ENCODE measurements at regions not wholly inside any gene's neighbourhood (a gene's known extent, or its start where the extent isn't known, plus 50 kb on each side); places are given as distances from the start of the nearest gene placed in this dataset.

GRCh38 chr9:87781331-87781730 lies 55.4 kb downstream of the CTSL start:
- no peak for DNase-seq
- TF ChIP-seq GATA1 (IDR thresholded peaks at IDR 0.05; ENCODE audit: low read depth, low read length) (no peak), POLR2A (IDR thresholded peaks at IDR 0.05; ENCODE audit: low read length) (no peak)

- TF ChIP-seq GATA1 (IDR thresholded peaks at IDR 0.05; ENCODE audit: low read depth, low read length) (no peak), POLR2A (IDR thresholded peaks at IDR 0.05; ENCODE audit: low read length) (no peak)
- no peak for DNase-seq
These were observed 57.3 kb downstream of the CTSL start for GRCh38 chr9:87783180-87783579.

- peak; percentile 15 to 51 for DNase-seq
These were observed 59.5 kb downstream of the CTSL start for GRCh38 chr9:87785315-87785970.

- TF ChIP-seq POLR2A (IDR thresholded peaks at IDR 0.05; ENCODE audit: low read length) (no peak), GATA1 (IDR thresholded peaks at IDR 0.05; ENCODE audit: low read depth, low read length) (no peak)
- DNase-seq, result no peak
These were observed 60.5 kb downstream of the CTSL start for GRCh38 chr9:87786423-87786822.

GRCh38 chr9:87786876-87787275 lies 61.0 kb downstream of the CTSL start:
- TF ChIP-seq GATA1 (IDR thresholded peaks at IDR 0.05; ENCODE audit: low read depth, low read length) (no peak), POLR2A (IDR thresholded peaks at IDR 0.05; ENCODE audit: low read length) (no peak)
- DNase-seq, result no peak

GRCh38 chr9:87787735-87788134 lies 61.8 kb downstream of the CTSL start:
- DNase-seq, result no peak
- TF ChIP-seq POLR2A (IDR thresholded peaks at IDR 0.05; ENCODE audit: low read length), result no peak
- TF ChIP-seq GATA1 (IDR thresholded peaks at IDR 0.05; ENCODE audit: low read depth, low read length), result no peak

- TF ChIP-seq POLR2A (IDR thresholded peaks at IDR 0.05; ENCODE audit: low read length) (peak; percentile 27), GATA1 (IDR thresholded peaks at IDR 0.05; ENCODE audit: low read depth, low read length) (no peak)
- peak; percentile 93 to 94 for DNase-seq
These were observed 66.9 kb downstream of the CTSL start for GRCh38 chr9:87792831-87793288.

GRCh38 chr9:87793292-87793691 lies 67.4 kb downstream of the CTSL start:
- DNase-seq, result peak; percentile 75 to 87
- peak; percentile 7 for TF ChIP-seq POLR2A (IDR thresholded peaks at IDR 0.05; ENCODE audit: low read length)
- TF ChIP-seq GATA1 (IDR thresholded peaks at IDR 0.05; ENCODE audit: low read depth, low read length), result no peak

- DNase-seq, result peak; percentile 63 to 69
- TF ChIP-seq POLR2A (IDR thresholded peaks at IDR 0.05; ENCODE audit: low read length), result no peak
- TF ChIP-seq GATA1 (IDR thresholded peaks at IDR 0.05; ENCODE audit: low read depth, low read length), result no peak
These were observed 69.3 kb downstream of the CTSL start for GRCh38 chr9:87795178-87795577.

GRCh38 chr9:87796196-87796595 lies 70.3 kb downstream of the CTSL start:
- TF ChIP-seq POLR2A (IDR thresholded peaks at IDR 0.05; ENCODE audit: low read length), result no peak
- no peak for TF ChIP-seq GATA1 (IDR thresholded peaks at IDR 0.05; ENCODE audit: low read depth, low read length)

GRCh38 chr9:87798261-87798833 lies 72.4 kb downstream of the CTSL start:
- no peak for DNase-seq
- TF ChIP-seq POLR2A (IDR thresholded peaks at IDR 0.05; ENCODE audit: low read length), result no peak
- TF ChIP-seq GATA1 (IDR thresholded peaks at IDR 0.05; ENCODE audit: low read depth, low read length), result no peak

More at GRCh38 chr9:87796196-87796595, 70.3 kb downstream of the CTSL start:
- DNase-seq, result no peak

GRCh38 chr9:87799503-87799902 lies 73.6 kb downstream of the CTSL start:
- DNase-seq, result no peak
- TF ChIP-seq GATA1 (IDR thresholded peaks at IDR 0.05; ENCODE audit: low read depth, low read length), result no peak
- TF ChIP-seq POLR2A (IDR thresholded peaks at IDR 0.05; ENCODE audit: low read length), result no peak

GRCh38 chr9:87800456-87800855 lies 74.5 kb downstream of the CTSL start:
- no peak for DNase-seq
- TF ChIP-seq POLR2A (IDR thresholded peaks at IDR 0.05; ENCODE audit: low read length), result no peak
- no peak for TF ChIP-seq GATA1 (IDR thresholded peaks at IDR 0.05; ENCODE audit: low read depth, low read length)

- DNase-seq, result no peak
- TF ChIP-seq POLR2A (IDR thresholded peaks at IDR 0.05; ENCODE audit: low read length) (no peak), GATA1 (IDR thresholded peaks at IDR 0.05; ENCODE audit: low read depth, low read length) (no peak)
These were observed 75.1 kb downstream of the CTSL start for GRCh38 chr9:87801013-87801412.

GRCh38 chr9:87803166-87803565 lies 77.2 kb downstream of the CTSL start:
- TF ChIP-seq GATA1 (IDR thresholded peaks at IDR 0.05; ENCODE audit: low read depth, low read length), result no peak
- no peak for TF ChIP-seq POLR2A (IDR thresholded peaks at IDR 0.05; ENCODE audit: low read length)
- peak in 1 of 2 experiments; percentile 52 for DNase-seq
